HG03469 (cell line): ENCODE measurements at regions not wholly inside any gene's neighbourhood (a gene's known extent, or its start where the extent isn't known, plus 50 kb on each side); places are given as distances from the start of the nearest gene placed in this dataset.

Experiments
- ATAC-seq: cut with Tn5 transposase; IDR thresholded peaks from one replicate; pipeline ENCODE4 v1.9.1; 2021; ENCODE audit warnings: mild to moderate bottlenecking, moderate library complexity, moderate number of reproducible peaks; ENCODE audit not compliant: unreplicated experiment

GRCh38 chr5:27341342-27341741 is 303.0 kb upstream of the CDH9 start:
- ATAC-seq: no peak

GRCh38 chr5:27336817-27337216 is 298.4 kb upstream of the CDH9 start:
- no peak for ATAC-seq

DNA sequence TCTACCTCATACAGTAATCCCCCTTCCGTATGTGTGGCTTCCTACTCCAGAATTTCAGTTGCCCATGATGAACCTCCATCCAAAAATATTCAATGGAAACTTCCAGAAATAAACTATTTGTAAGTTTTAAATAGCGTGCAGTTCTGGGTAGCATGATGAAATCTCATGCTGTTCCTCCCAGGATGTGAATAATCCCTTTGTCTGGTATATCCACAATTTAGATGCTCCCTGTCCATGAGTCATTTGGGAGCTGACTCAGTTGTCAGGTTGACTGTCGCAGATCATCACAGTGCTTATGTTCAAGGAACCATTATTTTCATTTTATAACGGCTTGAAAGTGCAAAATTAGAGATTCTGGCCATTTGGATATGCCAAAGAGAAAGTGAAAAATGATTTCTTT is 290.1 kb upstream of the CDH9 start:
- ATAC-seq: no peak

DNA sequence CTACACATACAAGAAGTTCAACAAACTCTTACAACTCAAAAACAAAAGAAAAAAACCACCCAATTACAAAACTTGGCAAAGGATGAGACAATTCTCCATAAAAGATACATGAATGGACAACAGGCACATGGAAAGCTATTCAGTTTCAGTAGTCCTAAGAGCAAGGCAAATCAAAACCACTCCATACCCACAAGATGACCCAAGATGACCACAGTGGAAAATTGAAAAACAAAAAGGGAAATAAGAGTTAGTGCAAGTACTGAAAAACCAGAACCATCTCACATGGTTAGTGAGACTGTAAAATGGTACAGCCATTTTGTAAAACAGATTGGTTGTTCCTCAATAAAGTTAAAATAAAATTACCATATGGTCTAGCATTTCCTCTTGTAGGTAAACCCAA is 287.1 kb upstream of the CDH9 start:
- ATAC-seq: no peak

- no peak for ATAC-seq
These were observed 280.3 kb upstream of the CDH9 start for GRCh38 chr5:27318701-27319100.

GRCh38 chr5:27316271-27316650 is 277.9 kb upstream of the CDH9 start:
- ATAC-seq: no peak

DNA sequence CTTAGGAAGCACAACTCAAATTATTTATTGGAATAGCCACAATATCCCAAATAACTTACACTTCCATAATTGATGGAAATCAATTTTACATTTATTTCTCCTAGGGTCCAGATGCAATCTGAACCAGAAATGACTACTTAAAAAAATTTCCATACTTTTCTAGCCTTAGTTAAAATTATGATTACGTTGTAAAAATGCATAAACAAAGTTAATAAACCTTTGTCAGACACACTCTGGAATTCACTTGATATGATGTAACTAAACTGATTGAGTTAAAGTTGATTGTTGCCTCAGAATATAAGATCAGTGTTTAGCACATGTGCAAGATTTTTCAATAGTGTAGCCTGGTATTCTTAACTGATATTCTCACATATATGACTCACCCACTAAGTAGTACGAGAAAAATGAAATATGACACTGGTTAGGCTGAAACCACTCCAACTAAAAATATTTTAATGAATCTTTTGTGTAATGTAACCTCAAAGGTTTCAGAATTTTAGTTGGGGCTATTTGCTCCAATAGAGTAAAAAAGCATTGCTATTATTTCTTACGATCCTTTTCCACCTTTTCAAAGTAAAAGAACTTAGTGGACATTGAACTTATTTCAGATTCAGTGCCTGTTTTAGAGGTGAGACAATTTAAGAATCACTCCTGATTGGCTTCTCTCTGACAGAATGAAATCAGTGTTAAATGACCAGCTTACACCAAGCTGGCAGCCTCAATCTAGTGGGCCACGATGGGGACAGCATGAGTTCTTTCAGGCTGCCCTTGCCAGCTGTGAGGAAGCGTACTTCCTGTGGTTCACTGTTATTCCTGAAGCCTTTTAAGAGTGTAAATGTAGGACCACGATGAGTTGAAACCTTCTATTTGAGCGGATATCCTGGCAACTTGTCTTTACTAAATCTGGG is 277.2 kb upstream of the CDH9 start:
- ATAC-seq: no peak

DNA sequence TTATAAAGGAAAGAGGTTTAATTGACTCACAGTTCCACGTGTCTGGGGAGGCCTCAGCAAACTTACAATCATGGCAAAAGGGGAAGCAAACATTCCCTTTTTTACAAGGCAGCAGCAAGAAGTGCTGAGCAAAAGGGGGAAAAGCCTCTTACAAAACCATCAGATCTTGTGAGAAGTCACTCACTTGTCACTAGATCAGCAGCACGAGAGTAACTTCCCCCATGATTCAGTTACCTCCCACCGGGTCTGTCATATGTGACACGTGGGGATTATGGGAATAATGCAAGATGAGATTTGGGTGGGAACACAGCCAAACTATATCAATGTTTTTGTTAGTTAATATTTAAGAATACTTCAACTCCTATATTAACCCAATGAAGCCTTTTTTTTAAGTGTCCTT is 275.2 kb upstream of the CDH9 start:
- ATAC-seq: no peak

GRCh38 chr5:27312291-27312893 is 274.0 kb upstream of the CDH9 start:
- ATAC-seq: no peak

- ATAC-seq: no peak
These were observed 273.2 kb upstream of the CDH9 start for GRCh38 chr5:27311544-27311943.

DNA sequence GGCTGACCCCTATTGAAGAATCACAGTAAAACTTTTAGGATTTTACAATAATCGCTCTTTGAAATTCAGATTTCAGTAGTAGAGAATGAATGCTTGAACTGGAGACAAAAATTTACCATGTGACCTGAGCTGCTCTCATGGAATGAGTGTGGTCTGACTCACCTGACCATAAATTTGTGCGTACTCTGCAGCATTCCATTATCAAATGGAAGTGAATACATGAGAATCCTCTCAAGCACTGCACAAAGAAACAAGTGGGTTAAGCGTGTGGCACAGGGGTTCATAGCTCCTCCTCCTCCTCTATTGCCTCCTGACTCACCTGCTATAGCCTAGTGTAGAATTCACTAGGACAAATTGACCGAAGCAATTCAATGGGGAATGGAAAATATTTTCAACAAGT is 269.8 kb upstream of the CDH9 start:
- ATAC-seq: no peak

DNA sequence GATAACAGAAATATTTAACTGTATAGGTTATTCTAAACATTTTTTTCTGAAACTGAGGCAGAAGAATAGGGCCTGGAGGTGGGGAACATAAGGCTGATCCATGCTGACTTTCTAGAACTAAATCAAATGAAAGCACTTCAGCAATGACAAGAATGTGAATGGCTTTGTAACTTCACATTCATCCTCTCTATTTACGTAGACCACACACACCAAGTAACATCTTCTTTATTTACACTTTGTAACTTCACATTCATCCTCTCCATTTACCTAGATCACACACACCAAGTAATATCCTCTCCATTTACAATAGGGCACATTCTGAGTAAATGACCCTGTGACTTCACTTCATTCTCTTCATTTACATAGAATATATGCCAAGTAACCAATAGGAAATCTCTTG is 251.8 kb upstream of the CDH9 start:
- ATAC-seq: no peak

DNA sequence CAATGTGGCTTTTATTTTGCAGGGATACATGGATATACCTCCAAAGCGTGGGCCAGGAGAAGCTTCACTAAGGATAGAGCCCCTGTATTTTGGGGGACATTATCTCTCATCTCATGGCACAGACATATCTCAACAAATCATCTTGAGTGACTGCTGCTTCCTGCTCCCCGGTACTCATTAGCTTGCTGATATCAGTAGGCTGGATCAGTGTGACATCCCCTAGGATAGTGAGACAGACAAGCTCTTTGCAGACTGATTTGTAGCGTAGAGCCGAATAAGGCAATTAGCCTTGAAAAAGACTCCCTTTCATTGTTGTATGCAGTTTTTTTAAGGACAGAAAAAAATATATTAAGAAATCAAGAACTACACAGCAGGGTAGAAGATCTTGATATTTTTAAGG is 237.7 kb upstream of the CDH9 start:
- no peak for ATAC-seq

GRCh38 chr5:27275345-27275744 is 237.0 kb upstream of the CDH9 start:
- ATAC-seq: no peak

- no peak for ATAC-seq
These were observed 231.4 kb upstream of the CDH9 start for GRCh38 chr5:27269766-27270165.

- no peak for ATAC-seq
These were observed 228.9 kb upstream of the CDH9 start for GRCh38 chr5:27267209-27267824.

- ATAC-seq: no peak
These were observed 227.8 kb upstream of the CDH9 start for GRCh38 chr5:27266184-27266583.

GRCh38 chr5:27257696-27258095 is 219.3 kb upstream of the CDH9 start:
- no peak for ATAC-seq

GRCh38 chr5:27252911-27253310 is 214.5 kb upstream of the CDH9 start:
- ATAC-seq: no peak

- ATAC-seq: no peak
These were observed 203.9 kb upstream of the CDH9 start for GRCh38 chr5:27242258-27242626.

DNA sequence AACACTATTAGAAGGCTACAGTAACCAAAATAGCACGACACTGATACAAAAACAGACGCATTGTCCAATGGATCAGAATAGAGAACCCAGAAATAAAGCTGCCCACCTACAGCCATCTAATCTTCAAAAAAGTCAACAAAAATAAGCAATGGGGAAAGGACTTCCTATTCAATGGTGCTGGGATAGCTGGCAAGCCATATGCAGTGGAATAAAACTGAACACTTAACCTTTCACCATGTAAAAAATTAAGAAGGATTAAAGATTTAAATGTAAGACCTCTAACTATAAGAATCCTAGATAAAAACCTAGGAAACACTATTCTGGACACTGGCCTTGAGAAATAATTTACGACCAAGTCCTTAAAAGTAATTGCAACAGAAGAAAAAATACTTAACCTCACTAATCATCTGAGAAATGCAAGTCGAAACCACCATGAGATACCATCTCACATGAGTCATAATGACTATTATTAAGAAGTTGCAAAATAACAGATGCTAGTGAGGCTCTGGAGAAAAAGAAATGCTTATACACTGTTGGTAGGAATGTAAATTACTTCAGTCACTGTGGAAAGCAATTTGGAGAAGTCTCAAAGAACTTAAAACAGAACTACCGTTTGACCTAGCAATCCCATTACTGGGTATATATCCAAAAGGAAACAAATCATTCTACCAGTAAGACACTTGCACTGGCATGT is 203.3 kb upstream of the CDH9 start:
- no peak for ATAC-seq

- no peak for ATAC-seq
These were observed 202.4 kb upstream of the CDH9 start for GRCh38 chr5:27240791-27241190.
